ENCODE measurements at regions not wholly inside any gene's neighbourhood (a gene's known extent, or its start where the extent isn't known, plus 50 kb on each side); places are given as distances from the start of the nearest gene placed in this dataset.

DNA sequence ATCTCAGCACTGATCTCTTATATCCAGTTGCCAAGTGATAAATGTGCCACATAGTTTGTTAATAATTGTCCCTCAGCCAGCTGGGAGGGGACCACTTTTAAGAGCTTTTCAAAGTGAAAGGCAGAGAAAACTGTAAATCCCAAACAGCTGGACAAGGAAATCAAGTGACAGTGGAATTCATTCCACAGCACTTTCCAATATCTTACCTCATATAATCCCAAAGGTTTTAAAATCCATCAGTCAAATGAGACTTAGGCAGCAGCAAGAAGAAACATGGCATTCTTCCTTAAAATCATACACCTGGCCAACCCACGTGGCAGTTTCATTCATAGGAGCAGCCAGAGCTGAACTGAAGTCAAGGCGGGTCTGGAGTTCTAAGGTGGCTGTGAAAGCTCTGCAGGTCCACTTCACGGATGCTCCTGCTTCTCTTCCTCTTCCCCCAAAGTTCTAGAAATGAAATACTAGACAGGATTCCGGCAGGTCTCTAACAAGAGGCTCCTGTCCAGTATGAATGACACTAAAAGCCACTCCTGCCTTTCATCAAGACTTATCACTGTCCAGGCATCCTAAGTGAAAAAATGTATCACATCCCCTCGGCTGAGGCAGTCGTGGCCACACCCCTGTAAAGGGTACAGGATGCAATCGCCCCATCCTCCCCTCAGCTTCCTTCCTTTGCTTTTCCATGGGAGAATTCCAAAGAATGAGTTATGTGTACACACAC, 190.4 kb upstream of the STK17B start:
- no peak for DNase-seq (ENCODE audit: low read depth)

DNA sequence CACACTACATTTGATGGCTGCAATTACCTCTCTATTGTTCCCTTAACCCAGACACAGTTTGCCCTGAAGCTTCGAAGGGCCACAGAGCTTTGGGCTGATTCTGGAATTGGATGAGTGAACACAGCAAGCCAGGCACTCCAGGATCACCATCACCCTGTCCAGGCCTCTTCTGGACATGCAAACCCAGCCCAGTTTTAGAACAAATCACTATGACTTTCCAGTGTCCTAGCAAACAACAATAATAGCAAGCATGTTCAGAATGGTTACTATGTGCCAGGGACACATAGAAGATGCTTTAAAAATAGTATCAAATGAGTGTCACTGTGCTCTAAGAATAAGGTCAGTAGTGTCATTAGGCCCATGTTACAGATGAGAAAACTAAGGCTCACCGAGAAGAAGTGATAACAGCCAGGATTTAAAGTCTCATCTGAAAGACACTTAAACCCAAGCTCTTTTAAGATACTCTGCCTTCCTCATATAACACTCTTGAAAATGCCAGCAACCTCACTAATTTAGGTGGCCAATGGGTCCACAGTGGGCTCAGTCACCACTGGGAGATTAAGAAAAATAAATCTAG, 191.7 kb upstream of the STK17B start:
- no peak for DNase-seq (ENCODE audit: low read depth)

DNA sequence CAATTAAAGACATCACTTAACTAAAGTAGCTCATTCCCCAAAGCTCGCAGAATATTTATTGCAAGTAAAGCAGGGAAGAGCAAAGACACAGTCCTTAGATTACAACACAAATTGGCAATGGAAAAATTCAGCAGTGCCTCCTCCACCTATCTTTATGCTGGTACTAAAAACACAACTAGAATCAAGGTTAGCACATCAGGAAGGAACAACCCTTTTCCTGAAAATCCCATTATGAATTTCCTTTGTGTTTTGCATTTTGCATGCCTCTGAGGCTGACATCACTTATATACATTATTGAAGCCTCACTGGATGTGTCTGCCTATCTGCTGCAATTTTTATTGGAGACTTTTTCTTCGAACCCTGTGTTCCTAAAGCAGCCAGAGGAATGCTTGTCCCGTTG, 193.8 kb upstream of the STK17B start:
- DNase-seq (ENCODE audit: low read depth), result no peak

DNA sequence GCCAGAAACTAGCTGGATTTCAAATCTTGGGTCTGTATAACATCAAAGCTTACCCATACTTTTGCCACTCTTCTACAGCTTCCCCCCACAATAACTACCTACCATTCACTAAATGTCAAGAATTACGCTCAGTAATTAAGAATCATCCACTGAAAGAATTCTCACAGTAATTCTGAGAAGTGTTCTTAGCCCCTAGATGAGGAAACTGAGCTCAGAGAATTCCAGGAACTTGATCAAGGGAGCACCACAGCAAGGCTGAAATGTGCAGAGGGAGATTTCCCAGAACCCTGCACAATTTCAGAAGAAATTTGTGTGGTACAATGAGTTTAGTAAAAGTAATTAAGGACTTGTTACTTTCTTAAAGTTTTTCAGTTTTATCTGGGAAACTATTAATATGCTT, 194.5 kb upstream of the STK17B start:
- DNase-seq (ENCODE audit: low read depth), result no peak

DNA sequence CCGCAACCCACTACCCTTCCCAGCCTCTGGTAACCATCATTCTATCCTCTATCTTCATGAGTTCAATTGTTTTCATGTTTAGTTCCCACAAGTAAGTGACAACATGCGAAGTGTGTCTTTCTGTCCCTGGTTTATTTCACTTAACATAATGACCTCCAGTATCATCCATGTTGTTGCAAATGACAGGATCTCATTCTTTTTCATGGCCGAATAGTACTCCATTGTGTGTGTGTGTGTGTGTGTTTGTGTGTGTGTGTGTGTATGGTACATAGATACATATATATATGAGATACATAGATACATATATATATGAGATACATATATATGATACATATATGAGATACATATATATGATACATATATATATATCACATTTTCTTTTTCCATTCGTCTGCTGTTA, 196.3 kb upstream of the STK17B start:
- no peak for DNase-seq (ENCODE audit: low read depth)

DNA sequence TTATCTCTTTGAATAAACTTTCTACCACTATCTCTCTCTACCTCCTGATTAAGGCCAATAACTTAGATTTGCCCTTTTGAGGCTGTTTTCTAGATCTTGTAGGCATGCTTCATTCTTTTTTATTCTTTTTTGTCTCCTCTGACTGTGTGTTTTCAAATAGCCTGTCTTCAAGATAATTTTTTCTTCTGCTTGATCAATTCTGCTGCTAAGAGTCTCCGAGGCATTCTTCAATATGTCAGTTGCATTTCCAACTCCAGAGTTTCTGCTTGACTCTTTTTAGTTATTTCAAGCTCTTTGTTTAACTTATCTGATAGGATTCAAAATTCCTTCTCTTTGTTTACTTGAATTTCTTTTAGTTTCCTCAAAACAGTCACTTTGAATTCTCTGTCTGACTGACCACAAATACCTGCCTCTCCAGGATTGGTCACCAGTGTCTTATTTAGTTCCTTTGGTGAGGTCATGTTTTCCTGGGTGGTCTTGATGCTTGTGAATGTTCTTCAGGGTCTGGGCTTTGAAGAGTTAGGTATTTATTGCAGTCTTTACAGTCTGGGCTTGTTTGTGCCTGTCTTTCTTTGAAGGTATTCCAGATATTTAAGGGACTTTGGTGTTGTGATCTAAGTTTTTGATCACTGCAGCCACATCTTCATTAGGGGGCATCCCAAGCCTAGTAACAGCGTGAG, 197.3 kb upstream of the STK17B start:
- DNase-seq (ENCODE audit: low read depth), result no peak

DNA sequence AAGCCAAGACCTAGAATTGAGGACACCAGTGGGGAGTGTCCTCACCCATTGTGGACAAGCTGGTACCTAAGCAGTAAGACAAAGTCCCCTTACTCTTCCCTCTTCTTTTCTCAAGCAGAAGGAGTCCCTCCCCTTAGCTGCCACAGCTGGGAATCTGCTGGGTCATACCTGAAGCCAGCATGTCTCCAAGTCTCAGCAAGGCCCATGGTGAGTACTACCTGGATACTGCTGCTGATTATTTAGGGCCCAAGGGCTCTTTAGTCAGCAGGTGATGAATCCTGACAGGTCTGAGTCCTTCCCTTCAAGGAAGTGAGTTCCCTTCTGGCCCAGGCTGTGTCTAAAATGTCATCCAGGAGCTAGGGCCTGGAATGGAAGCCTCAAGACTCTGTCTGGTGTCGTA, 198.6 kb upstream of the STK17B start:
- no peak for DNase-seq (ENCODE audit: low read depth)

DNA sequence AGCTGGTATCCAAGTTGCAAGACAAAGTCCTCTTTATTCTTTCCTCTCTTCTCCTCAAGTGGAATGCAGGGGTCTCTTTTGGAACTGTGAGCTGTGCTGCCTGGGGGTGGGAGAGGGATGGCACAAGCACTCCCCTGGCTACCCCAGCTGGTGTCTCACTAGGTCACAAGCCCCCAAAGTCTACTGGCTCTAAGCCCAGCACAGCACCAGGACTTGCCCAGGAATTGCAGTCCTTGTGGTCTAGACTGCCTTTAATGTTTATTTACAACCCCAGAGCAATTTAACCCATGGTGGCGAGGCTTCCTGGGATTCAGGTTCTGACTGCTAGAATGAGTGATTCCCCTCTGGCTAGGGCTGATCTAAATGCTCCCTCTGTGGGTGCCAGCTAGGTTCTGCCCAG, 199.0 kb upstream of the STK17B start:
- DNase-seq (ENCODE audit: low read depth), result no peak

DNA sequence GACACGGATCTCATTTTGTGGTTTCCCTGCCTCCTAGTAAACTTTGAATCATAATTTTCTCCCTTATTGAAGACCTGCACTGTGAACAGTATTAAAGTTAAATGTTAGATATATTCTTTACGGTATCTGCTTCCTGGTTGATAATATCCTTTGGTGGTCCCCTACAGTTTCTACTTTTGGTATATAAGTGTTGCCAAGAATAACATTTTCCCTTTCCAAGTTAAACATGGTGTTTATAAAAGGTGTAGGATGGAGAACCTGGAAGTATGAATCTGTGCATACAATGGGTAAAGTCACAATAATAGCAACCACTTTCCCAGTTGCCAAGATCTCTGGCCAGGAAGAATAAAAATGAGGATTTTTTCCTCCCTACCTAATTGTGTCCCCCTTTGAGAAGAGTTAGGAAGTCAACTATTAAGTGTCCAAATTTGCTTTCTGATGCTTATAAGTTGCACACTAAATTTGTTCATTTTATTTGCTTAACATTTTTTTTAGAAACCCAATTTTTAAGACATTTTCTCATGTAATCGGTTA, 201.0 kb upstream of the STK17B start:
- no peak for DNase-seq (ENCODE audit: low read depth)

DNA sequence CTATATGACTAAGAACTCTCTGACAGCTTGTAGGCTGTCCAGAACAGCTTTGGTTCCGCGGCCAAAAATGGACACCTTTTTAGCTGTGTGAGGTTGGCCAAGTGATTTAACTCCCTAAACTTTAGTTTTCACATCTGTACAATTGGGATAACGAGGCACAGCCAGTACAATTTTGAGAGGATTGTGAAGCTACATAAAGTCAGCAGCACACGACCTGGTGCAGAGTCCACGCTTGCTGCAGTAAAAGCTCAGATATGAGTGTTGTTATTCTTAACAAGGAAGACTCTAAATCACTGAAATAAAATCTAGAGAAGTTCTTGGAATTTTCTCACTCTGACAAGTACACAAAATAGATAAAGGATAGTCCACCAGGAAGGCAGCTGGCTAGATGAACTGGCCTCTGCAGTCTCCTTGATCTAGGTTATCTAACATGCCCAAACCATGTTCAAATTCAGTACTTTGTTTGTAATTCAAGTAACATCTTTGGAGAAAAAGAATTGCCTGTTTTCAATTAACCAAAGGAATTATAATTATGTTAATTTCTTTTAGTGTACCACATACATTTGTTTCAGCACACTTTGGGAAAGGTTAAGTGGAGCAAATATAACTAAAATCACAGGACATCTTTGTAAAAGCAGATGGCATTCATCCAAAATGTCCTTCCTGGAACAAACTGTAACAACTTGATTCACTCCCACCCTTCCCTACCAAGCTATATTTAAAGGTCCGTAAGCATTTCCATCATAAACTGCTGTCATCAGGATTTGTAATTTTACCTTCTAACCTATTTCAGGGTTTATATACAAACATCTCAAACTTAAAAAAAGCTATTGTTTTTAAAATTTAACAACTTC, 201.7 kb upstream of the STK17B start:
- DNase-seq (ENCODE audit: low read depth), result no peak

DNA sequence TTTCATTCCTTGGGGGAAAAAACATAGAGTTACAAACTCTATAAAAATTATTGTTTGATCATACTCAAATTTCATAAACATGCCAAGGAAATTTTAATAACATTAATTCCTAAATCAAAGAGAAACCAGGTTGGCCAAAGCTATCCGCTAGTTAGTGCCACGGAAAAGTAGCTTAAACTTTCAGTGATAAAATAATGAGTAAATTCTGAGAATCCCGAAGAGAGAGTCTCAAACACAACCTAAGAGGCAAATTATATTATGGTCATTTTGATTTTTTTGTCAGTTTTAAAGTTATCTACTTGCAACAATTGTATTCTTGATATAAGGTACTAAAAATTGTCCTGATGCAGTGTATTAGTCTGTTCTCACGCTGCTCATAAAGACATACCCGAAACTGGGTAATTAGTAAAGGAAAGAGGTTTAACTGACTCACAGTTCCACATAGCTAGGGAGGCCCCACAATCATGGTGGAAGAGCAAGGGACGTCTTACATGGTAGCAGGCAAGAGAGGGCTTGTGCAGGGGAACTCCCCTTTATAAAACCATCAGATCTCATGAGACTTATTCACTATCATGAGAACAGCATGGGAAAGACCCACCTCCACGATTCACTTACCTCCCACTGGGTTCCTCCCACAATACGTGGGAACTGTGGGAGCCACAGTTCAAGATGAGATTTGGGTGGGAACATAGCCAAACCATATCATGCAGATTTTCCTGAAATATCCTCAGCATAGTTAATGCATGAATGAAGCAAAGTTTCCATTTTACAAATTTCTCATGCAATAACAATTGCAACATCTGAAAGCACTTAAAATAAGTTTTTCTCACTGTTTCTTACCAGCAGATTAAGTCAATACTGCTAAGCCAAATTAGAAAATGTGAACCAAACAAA, 205.9 kb upstream of the STK17B start:
- no peak for DNase-seq (ENCODE audit: low read depth)

DNA sequence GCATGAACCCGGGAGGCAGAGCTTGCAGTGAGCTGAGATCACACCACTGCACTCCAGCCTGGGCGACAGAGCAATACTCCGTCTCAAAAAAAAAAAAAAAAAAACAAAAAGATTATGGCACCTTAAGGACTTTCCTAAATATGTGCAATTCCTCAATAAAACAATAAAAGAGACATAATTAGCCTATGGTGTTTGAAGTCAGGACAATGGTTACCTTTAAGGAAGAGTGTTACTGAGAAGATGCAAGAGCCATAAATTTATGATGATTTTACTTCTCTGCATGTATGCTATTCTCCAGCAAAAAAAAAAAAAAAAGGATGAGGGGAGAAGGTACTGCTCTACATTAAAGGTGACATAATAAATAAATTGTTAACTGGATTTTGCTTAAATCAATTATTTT, 208.2 kb upstream of the STK17B start:
- no peak for DNase-seq (ENCODE audit: low read depth)

DNA sequence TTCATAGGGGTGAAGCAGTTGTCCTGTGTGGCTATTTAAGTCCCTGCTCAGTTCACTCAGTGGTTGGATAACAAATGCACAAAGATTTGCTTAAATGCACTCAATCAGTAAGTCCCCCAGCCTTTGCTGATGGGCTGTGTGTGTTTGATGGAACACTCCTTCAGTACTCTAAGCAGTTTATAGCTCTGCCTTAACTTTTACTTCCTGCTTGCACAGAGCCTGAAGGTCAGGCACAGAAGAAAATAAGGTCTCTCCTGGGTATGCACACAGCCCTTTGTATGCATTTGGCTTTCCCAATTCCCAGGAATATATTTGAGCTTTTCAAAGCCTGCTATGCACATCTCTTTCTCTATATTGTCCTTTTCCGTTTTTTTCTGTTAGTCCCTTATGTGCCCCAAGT, 208.7 kb upstream of the STK17B start:
- DNase-seq (ENCODE audit: low read depth), result no peak

DNA sequence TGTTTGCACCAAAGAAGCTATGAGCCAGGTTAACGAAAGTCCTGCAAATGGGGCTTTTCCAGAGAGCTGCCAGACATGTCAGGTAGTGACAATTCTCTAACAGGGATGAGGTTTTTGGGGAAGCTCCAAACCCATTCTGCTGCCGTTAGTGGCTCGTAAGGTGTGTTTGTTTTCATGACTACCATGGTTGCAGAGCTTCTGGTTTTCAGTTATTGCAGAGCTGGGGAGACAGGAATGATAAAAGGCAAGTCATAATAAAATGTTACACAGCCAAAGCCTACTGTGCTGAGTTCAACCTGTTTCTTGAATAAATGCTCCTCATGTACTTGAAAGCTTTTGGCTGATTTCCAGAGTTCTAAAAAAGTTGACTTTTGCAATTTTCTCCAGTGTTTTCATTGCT, 209.2 kb upstream of the STK17B start:
- DNase-seq (ENCODE audit: low read depth), result no peak

DNA sequence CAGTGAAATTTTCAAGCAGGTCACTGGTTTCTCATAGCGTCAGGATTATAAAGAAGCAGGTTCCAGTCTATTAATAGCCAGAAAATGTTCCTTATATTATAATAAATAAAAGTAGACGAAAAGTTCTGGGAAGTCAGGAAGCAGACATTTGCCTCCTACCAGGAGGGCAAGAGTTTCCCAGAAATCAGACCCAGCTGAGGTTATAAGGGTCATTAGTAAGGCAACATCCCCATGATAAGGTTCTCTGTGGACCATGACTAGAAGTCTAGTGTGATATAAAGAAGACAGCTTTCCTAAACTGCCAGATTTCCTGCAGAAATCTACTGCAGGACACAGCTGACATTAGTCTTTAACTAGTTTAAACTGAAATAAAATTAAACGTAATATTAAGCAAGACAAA, 210.1 kb upstream of the STK17B start:
- DNase-seq (ENCODE audit: low read depth), result no peak

DNA sequence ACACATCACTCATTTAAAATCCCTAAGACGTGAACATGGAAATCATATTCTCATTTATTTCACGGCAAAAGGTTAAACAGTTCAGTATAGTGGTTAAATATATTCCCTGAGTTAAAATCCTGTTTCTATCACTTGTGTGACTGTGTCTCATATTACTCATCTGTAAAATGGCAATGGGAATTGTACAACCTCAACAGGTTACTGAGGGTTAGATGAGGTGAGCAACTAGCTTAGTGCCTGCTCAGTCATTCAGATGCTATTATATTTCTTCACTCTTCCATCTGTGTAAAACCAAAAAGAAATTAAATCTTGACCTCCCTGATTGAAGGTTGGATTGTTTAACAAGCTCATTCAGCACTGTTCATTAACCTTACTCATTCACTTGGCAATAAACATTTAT, 212.4 kb upstream of the STK17B start:
- DNase-seq (ENCODE audit: low read depth), result no peak

DNA sequence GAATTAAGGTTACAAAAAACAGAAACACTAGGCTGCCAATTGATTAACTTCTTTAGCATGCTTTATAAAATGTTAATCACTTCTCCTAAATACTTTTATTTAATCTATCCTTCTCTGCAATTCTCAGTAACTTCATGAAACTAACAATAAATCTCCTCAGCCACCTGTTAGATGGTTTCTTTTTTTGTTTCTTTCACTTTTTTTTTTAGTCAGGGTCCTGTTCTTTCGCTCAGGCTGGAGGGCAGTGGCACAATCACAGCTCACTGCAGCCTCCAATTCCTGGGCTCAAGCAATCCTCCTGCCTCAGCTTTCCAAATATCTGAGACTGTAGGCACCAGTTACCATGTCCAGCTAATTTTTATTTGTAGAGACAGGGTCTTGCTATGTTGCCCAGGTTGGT, 213.4 kb upstream of the STK17B start:
- no peak for DNase-seq (ENCODE audit: low read depth)

DNA sequence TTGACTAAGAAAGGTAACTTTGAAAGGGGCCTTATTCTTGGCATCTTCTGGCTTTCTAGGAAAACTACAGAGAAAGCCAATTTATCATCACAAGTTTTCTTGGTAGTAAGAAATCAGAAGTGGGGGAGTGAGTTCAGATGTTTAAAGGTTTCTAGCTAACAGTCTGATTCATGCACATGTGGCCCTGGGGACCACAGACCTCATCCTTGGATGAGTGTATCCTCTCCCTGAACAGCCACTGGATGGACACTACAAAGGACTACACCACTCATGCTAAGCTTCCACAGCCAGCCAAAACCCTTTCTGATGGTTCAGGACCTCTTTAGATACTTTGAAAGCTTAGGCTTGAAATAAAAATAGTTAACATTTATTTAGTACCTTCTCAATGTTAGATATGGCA, 218.3 kb upstream of the STK17B start:
- no peak for DNase-seq (ENCODE audit: low read depth)

DNA sequence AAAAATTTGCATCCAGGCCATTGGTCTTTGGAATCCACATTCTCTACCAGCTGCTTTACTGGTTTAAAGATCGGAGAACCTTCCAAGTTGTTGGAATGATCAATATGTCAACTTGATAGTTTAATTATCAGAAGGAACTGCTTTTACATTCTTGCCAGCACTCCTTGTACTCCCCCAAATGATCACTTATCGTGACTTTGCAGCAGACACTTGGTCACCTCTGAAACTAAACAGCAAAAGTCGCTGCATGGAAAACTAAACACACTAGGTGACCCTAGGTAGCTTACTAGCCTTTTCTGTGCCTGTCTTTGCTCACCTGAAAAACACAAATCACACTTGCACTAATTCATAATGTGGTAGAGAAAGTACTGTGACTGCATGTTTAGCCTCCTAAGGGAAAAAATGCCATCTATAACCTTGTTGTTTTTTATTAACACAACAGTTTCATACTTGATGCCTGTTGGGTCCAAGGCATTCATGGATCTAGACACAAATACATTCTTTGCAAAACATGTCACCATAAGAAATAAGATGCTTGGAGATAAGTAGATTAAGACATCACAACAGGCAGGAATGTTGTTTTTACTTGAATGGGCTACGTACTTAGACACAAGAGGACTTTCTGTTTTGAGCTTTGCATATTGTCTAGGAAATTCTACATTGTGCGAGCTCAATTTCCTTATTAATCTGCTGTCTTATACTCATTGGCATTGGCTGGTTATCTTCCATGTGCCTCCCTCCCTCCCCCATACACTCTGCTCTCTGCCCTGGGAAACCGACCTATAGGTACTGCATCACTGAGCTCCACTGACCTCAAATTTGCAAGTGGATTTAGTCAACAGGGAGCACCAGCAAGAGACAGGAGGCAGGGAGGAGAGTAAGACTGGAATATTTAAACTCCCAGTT, 219.1 kb upstream of the STK17B start:
- no peak for DNase-seq (ENCODE audit: low read depth)

DNA sequence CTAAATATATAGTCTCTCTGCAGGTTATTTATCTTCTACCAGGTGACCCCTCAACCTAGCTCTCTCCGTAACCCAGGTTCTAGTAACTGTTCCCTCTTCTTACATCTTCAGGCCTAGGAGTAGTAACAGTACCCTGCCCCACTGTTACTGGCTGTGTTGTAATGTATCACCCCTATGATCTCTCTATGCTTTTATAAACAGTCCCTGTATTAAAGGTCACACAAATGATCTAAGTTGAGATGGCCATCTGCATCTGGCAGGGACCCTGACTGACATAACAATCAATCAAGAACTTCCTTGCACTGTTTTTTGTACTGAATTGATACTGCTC, 219.7 kb upstream of the STK17B start:
- DNase-seq (ENCODE audit: low read depth), result no peak

DNA sequence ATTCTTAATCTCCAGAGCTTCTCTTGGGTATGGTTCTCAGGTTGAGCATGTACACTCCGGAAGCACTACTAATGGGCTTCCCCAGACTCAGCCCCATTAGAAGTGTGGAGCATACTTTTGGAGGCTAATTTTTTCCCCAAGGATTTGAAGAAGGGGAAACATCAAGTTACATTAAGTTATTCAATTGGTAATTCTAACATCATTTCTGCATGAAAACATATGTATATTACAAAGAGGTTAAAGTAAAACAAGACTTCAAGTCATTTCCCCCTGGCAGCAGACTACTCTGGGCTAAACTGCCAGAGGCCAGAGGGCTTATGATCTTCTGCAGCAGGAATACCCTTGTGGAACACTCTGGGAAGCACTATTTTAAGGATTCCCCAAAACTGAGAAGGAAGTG, 227.7 kb upstream of the STK17B start:
- no peak for DNase-seq (ENCODE audit: low read depth)
